Sciatic nerve (tissue), 2 donors: ENCODE measurements at regions not wholly inside any gene's neighbourhood (a gene's known extent, or its start where the extent isn't known, plus 50 kb on each side); places are given as distances from the start of the nearest gene placed in this dataset.
"Not testable (repeated sequence)": the region's sequence is repeated elsewhere in the genome, so short reads cannot be mapped to it uniquely, and the experiment has no call there.

ENCODE experiments used
- ATAC-seq: fragments of 200-7000 bp; cut with Tn5 transposase; one replicate; pipeline ENCODE4 v1.9.1; 2020; ENCODE audit warnings: mild to moderate bottlenecking, moderate library complexity
- DNase-seq: peaks from one replicate; pipeline ENCODE4 v3.0.0-alpha.2; 2020; ENCODE audit warnings: low spot score
- intact Hi-C: fragments of 100-400 bp; cut with DNase I; formaldehyde crosslinking; loops from one replicate; pipeline ENCODE4 v1.14.2; 2022
- donor health status: DM: no; HTN: no; CAD: no.
- donor health status: DM: no; HTN: no; CAD: no.

DNA sequence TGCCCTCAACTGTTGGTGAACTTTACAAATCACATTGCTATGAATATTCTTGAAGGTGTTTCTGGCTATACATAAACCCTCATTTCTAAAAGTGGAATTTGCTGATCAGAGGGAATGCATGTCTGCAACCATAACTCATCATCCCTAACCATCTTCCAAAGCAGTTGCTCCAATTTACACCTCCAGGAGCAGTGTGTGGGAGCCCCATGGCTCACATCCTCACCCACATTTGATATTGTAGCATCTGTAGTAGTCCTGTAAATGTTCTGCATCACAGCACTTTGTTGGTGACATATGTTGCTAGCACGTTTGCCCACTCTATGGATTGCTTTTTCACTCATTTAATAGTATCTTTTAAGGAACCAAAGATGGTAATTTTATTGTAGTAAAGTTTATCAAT, 183.8 kb upstream of the SMLR1 start:
- DNase-seq (no peak), ATAC-seq (no peak)
- intact Hi-C loops = no loop called here

- ATAC-seq (no peak), DNase-seq (no peak)
- intact Hi-C loops = no loop called here
Observed at GRCh38 chr6:130644175-130644574, 183.0 kb upstream of the SMLR1 start.

GRCh38 chr6:130644769-130645168, 182.4 kb upstream of the SMLR1 start:
- DNase-seq, ATAC-seq, intact Hi-C loops: not testable (repeated sequence)

GRCh38 chr6:130647246-130647645, 180.0 kb upstream of the SMLR1 start:
- intact Hi-C loops = no loop called here

DNA sequence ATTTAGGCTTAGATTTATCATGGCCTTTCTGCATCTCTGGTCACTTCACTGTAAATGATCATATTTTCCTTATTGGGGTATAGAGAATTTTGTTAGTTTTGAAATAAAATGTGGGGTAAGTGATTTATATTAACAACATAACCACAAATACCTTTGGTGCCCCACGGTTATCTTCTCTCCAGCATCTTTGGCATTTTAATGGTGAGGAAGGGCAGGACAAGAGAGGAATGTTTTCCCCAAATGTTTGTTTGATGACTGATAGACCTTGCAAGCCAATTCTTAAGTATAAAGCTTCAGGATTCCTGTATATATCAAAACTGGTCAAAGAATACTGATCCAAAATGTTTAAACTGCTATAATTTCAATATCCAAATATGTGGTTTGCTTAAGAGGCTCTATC, 171.6 kb upstream of the SMLR1 start:
- no peak for DNase-seq
- ATAC-seq = no peak
- intact Hi-C loops = no loop called here

More at GRCh38 chr6:130647246-130647645, 180.0 kb upstream of the SMLR1 start:
- ATAC-seq (no peak), DNase-seq (no peak)

GRCh38 chr6:130661077-130661476, 166.1 kb upstream of the SMLR1 start:
- intact Hi-C loops = no loop called here
- no peak for DNase-seq
- ATAC-seq = no peak

DNA sequence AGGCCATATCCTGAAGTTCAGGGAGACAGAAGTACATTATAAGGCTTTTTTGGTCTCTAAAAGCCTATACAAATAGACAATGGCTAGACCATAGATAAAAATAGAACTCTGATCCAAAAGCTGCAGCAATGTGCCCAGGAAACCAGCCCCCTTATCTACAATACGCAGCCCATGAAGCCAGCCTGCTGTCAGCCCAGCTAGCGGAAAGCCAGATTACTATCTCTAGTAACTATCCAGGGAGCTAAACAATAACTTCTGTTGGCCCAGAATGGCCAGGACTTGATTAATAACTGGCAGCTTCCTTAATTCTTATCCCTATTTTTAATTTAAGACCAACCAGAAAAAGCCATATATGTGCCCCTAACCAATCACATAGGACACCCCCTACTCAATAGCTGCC, 160.4 kb upstream of the SMLR1 start:
- DNase-seq (no peak), ATAC-seq (no peak)

GRCh38 chr6:130670142-130670541, 157.1 kb upstream of the SMLR1 start:
- no peak for DNase-seq
- peak; percentile 82 for ATAC-seq
- intact Hi-C loops = no loop called here

More for the DNA sequence above, 160.4 kb upstream of the SMLR1 start:
- intact Hi-C loops = no loop called here

- ATAC-seq (peak; percentile 35), DNase-seq (no peak)
- intact Hi-C loops = no loop called here
Observed at GRCh38 chr6:130671119-130671518, 156.1 kb upstream of the SMLR1 start.

GRCh38 chr6:130671577-130671976, 155.6 kb upstream of the SMLR1 start:
- intact Hi-C loops = no loop called here
- ATAC-seq (peak; percentile 82), DNase-seq (peak; percentile 70)

DNA sequence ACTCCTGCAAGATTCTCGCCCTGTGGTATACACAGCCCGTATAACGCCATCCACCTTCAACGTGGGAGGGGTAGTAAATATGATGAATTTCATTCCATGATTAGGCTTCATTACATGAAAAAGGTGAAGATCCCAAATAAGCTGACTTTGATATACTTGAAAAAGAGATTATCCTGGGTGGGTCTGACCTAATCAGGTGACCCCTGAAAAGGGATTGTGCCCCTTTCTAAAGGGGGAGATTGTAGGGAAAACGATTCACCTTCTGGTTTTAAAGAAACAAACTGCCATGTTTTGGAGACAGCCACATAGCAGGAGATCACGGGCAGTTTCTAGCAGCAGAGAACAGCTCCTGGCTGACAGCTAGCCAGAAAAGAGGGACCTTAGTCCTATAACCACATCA, 155.1 kb upstream of the SMLR1 start:
- no peak for ATAC-seq
- DNase-seq = no peak
- intact Hi-C loops = no loop called here

DNA sequence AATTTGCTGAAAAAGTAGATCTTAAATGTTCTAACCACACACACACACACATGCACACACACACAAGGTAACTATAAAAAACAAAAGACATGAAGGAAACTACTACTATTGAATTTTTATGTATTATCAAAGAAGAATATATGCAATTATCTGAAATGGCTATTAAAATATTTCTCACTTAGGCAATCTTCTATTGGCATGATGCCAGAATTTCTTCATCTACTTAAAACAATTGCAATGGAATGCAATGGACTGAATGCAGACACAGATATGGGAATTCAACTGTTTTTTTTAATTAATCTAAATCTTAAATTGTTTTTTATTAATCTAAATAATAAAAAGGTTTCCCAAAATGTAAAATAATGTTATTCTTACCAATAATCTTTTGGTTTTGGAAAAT, 152.6 kb upstream of the SMLR1 start:
- no peak for DNase-seq
- ATAC-seq = no peak
- intact Hi-C loops = no loop called here

GRCh38 chr6:130675072-130675471, 152.1 kb upstream of the SMLR1 start:
- no peak for ATAC-seq
- DNase-seq = no peak
- intact Hi-C loops = no loop called here

DNA sequence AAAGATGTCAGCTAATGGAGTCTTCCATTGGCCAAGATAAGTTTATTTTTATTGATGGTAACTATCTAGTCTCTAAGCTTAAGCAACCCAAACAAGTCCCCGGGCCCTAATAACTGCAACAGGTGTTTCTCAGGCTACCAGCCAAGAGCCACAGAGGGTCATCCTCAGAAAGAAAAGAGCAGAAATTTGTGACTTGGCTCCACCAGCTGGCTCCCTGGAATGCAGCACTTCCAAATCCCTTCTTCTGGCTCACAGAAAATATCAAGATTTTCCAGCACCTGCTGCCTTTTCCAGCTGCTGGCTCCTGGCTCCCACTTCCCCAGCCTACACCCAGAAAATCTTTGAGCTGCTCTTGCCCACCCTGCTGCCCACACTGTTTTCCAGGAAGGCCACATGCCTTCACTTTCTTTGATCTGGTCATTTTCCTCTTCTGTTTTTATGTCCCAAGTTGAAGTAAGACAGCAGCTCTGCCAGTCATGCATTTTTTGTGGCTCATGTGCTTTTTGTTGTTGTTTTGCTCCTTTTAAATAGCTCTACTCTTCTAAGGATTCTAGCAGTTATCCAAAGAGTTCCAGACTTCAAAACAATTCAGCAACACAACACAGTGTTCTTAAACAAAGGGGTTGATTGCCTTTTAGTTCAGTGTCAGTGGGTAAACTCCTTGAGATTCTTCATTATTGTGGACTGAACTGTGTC, 151.0 kb upstream of the SMLR1 start:
- intact Hi-C loops = no loop called here
- DNase-seq = peak; percentile 61
- ATAC-seq = peak; percentile 44

GRCh38 chr6:130676773-130677144, 150.4 kb upstream of the SMLR1 start:
- intact Hi-C loops = no loop called here
- ATAC-seq (no peak), DNase-seq (no peak)

DNA sequence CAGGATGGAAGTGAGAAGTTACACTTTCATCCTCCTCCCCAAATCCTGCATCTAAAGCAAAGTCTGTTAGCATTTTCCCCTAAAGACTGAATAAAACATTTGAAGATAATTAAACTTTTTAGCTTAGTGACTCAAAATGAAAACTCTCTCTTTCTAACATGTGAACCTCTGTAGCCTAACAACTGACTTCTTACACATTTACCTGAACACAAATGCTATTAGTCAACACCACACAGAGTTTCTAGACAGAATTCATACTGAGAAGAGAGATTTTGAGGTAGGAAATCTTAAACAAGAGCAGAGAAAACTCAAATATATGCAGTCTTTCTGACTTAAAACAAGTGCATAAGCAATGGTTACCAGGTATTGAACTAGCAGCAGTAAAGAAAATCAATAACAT, 149.9 kb upstream of the SMLR1 start:
- intact Hi-C loops = no loop called here
- ATAC-seq = no peak
- no peak for DNase-seq

GRCh38 chr6:130677766-130678165, 149.4 kb upstream of the SMLR1 start:
- intact Hi-C loops = no loop called here

GRCh38 chr6:130679684-130680083, 147.5 kb upstream of the SMLR1 start:
- ATAC-seq (no peak), DNase-seq (no peak)
- intact Hi-C loops = no loop called here

More at GRCh38 chr6:130677766-130678165, 149.4 kb upstream of the SMLR1 start:
- no peak for DNase-seq
- no peak for ATAC-seq

- no peak for ATAC-seq
- no peak for DNase-seq
- intact Hi-C loops = no loop called here
Observed at GRCh38 chr6:130680116-130680515, 147.1 kb upstream of the SMLR1 start.

GRCh38 chr6:130681028-130681427, 146.2 kb upstream of the SMLR1 start:
- no peak for DNase-seq
- peak; percentile 88 for ATAC-seq
- intact Hi-C loops = no loop called here

DNA sequence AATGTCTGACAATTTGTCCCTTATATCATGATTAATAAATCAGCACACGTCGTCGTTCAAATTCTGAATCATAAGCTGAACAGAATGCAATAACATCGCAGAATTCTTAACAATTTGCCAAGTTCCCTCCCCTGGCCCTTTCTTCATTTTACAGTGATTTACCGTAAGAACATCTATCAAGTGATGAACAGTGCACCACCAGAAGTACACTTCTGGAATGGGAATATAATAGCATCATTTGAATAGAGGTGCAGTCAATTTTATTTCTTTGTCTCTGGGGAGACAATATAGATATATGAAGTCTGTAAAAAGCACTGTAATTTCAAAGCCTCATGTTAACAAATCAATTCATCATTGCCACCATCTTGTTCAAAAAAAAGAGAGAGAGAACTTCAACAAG, 145.1 kb upstream of the SMLR1 start:
- no peak for DNase-seq
- intact Hi-C loops = no loop called here
- ATAC-seq = no peak
